ENCODE measurements at regions not wholly inside any gene's neighbourhood (a gene's known extent, or its start where the extent isn't known, plus 50 kb on each side); places are given as distances from the start of the nearest gene placed in this dataset.
"Not testable (repeated sequence)": the region's sequence is repeated elsewhere in the genome, so short reads cannot be mapped to it uniquely, and the experiment has no call there.

- H3K4me3 ChIP-seq (ENCODE audit: low read depth in 1 of 2, low read length in 2 of 2), result no peak overlapping the region
- no peaks in the 10 kb centered on the region for H3K27me3 ChIP-seq (ENCODE audit: control insufficient read depth in 1 of 2, insufficient read depth in 2 of 2, low read length in 2 of 2)
- no peaks in the 10 kb centered on the region for H3K36me3 ChIP-seq (ENCODE audit: control insufficient read depth in 2 of 2, insufficient read depth in 2 of 2, low read length in 1 of 2)
- no peaks in the 10 kb centered on the region for H3K4me1 ChIP-seq (ENCODE audit: control insufficient read depth in 2 of 2, insufficient read depth in 2 of 2, low read length in 1 of 2)
- 65 to 74% methylated on average over 9 of the region's 9 CpGs for WGBS, 2 donors
- H3K27ac ChIP-seq (ENCODE audit: low read depth in 2 of 2, low read length in 1 of 2), result no peak overlapping the region
- H3K9me3 ChIP-seq (ENCODE audit: control insufficient read depth in 2 of 2, insufficient read depth in 1 of 2, low read depth in 1 of 2, low read length in 1 of 2), result no peaks in the 10 kb centered on the region
Observed at GRCh38 chr5:40436535-40437237, 243.0 kb upstream of the PTGER4 start.

DNA sequence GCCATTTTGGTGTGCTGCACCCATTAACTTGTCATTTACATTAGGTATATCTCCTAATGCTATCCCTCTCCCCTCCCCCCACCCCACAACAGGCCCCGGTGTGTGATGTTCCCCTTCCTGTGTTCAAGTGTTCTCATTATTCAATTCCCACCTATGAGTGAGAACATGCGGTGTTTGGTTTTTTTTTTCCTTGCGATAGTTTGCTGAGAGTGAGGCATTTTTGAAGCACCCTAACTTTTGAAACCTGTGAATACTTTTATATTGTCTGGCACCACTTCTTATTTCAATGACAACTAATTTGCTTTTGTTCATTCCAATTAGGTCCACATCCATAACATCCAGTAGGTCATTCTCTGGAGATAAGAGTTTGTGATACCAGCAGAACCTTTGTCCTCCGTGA is 244.0 kb upstream of the PTGER4 start:
- 77 to 84% methylated on average over 4 of the region's 4 CpGs for WGBS, 2 donors
- H3K4me3 ChIP-seq (ENCODE audit: low read depth in 1 of 2, low read length in 2 of 2); H3K36me3 ChIP-seq (ENCODE audit: control insufficient read depth in 2 of 2, insufficient read depth in 2 of 2, low read length in 1 of 2); H3K9me3 ChIP-seq (ENCODE audit: control insufficient read depth in 2 of 2, insufficient read depth in 1 of 2, low read depth in 1 of 2, low read length in 1 of 2); H3K27me3 ChIP-seq (ENCODE audit: control insufficient read depth in 1 of 2, insufficient read depth in 2 of 2, low read length in 2 of 2); H3K27ac ChIP-seq (ENCODE audit: low read depth in 2 of 2, low read length in 1 of 2); H3K4me1 ChIP-seq (ENCODE audit: control insufficient read depth in 2 of 2, insufficient read depth in 2 of 2, low read length in 1 of 2): not testable (repeated sequence)

DNA sequence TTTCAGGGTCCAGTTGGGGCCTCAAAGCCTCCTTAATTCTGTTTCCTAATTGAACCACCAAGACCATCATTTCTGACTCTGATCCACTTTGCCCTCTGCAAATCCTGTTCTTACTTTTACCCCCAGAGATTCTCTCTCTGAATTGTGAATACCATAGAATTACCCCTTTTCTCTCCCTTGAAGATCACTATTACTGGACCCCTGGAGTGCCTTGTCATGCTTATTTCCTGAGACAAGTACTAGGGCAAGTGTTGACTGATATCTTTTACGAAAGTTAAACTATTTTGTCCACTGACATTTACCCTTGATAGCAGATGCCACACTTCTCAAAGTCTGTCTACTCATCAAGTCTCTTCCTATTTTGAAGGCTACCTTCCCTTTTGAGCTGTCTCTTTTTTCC is 246.9 kb upstream of the PTGER4 start:
- Histone ChIP-seq H3K27me3 (ENCODE audit: control insufficient read depth in 1 of 2, insufficient read depth in 2 of 2, low read length in 2 of 2) (no peaks in the 10 kb centered on the region), H3K4me3 (ENCODE audit: low read depth in 1 of 2, low read length in 2 of 2) (no peak overlapping the region), H3K4me1 (ENCODE audit: control insufficient read depth in 2 of 2, insufficient read depth in 2 of 2, low read length in 1 of 2) (no peaks in the 10 kb centered on the region), H3K9me3 (ENCODE audit: control insufficient read depth in 2 of 2, insufficient read depth in 1 of 2, low read depth in 1 of 2, low read length in 1 of 2) (no peaks in the 10 kb centered on the region), H3K27ac (ENCODE audit: low read depth in 2 of 2, low read length in 1 of 2) (no peak overlapping the region), H3K36me3 (ENCODE audit: control insufficient read depth in 2 of 2, insufficient read depth in 2 of 2, low read length in 1 of 2) (no peaks in the 10 kb centered on the region)
- WGBS, 2 donors, result 85 to 93% methylated on average over 1 of the region's 1 CpG

DNA sequence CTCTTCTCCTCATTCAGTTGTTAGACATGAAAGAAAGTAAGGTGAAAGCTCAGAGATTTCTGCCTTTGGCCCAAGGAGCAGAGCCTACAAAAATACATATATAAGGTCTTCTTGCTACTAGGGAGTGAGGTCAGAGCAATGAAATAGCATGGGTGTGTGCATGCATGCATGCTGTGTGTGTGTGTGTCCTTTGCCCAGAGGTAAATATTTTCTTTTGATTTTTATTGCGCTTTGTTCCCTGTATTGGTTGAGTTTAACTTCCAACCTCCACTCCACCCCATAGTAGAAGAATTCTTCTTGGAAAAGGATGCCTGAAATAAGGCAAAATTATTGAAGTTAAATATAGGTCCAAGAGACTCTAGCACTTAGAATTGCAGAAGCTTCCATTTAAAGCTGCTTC is 248.0 kb upstream of the PTGER4 start:
- Histone ChIP-seq H3K9me3 (ENCODE audit: control insufficient read depth in 2 of 2, insufficient read depth in 1 of 2, low read depth in 1 of 2, low read length in 1 of 2) (no peaks in the 10 kb centered on the region), H3K4me1 (ENCODE audit: control insufficient read depth in 2 of 2, insufficient read depth in 2 of 2, low read length in 1 of 2) (no peaks in the 10 kb centered on the region), H3K36me3 (ENCODE audit: control insufficient read depth in 2 of 2, insufficient read depth in 2 of 2, low read length in 1 of 2) (no peaks in the 10 kb centered on the region), H3K27ac (ENCODE audit: low read depth in 2 of 2, low read length in 1 of 2) (no peak overlapping the region), H3K4me3 (ENCODE audit: low read depth in 1 of 2, low read length in 2 of 2) (no peak overlapping the region), H3K27me3 (ENCODE audit: control insufficient read depth in 1 of 2, insufficient read depth in 2 of 2, low read length in 2 of 2) (no peaks in the 10 kb centered on the region)
- WGBS, 2 donors, result 68 to 81% methylated on average over 1 of the region's 1 CpG

DNA sequence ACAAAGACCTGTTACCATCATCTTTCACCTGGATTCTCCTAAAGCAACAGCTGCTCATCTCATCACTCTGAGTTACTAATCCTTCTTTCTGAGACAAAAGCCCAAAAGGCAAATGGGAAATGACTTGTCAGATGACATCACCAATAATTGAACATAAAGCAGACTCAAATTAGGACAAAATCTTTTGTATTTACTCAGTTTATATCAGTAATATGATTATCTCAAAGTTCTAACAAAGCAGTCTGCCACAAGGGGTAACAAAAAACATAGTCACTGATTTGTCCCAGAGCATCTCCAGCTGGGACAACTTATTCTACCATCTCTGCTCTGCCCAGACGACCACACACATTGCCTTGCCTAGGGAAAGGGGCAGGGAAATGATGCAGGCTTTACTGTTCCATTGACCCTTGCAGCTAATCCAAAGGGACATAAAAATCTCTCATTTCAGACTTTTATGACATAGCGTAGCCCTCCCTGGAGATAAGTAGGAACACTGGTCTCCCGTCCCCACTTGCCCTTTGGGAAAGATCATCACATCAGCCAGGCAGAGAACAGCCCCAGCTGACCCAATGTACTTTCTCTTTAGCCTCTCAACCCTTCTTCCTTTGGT is 249.5 kb upstream of the PTGER4 start:
- H3K27ac ChIP-seq (ENCODE audit: low read depth in 2 of 2, low read length in 1 of 2), result no peak overlapping the region
- 80 to 82% methylated on average over 3 of the region's 3 CpGs for WGBS, 2 donors
- H3K27me3 ChIP-seq (ENCODE audit: control insufficient read depth in 1 of 2, insufficient read depth in 2 of 2, low read length in 2 of 2), result no peaks in the 10 kb centered on the region
- H3K36me3 ChIP-seq (ENCODE audit: control insufficient read depth in 2 of 2, insufficient read depth in 2 of 2, low read length in 1 of 2), result no peaks in the 10 kb centered on the region
- H3K4me1 ChIP-seq (ENCODE audit: control insufficient read depth in 2 of 2, insufficient read depth in 2 of 2, low read length in 1 of 2), result no peaks in the 10 kb centered on the region
- H3K4me3 ChIP-seq (ENCODE audit: low read depth in 1 of 2, low read length in 2 of 2), result no peak overlapping the region
- H3K9me3 ChIP-seq (ENCODE audit: control insufficient read depth in 2 of 2, insufficient read depth in 1 of 2, low read depth in 1 of 2, low read length in 1 of 2), result no peaks in the 10 kb centered on the region

DNA sequence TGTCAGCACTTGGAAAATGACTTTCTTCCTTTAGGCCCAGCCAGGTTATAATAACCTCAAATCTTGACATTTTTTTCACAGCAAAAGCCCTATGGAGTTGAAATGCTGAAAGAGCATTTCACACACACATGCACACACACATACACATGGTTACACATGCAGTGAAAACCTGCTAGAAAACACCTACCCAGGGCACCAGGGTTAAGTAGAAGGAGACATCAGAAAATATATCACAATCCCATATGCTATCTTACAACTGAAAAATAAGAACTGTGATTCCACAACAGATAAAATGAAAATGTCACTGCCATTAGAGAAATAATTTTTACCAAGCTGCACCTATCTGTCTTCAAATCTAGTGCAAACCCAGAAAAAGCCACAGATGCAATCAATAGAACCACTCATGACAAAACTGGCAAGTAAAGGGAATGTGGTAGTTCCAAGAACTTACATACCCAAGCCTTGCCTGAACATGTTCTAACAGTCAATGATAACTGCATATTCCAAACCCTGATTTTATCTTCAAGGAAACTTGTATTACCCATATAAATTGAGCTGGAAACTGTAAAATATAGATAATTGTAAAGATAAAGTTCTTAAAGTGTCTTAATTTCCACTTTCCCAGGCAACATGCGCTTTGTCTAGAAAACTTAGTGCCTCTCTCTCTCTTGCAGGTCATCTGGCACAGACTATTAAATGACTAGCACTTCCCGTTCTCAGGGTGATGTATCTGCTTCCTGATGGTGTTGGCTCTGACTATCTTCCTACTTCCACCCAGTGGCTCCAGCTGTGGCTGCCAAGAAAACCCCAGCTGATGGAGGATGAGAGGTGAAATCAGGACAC is 250.2 kb upstream of the PTGER4 start:
- no peaks in the 10 kb centered on the region for H3K27me3 ChIP-seq (ENCODE audit: control insufficient read depth in 1 of 2, insufficient read depth in 2 of 2, low read length in 2 of 2)
- H3K9me3 ChIP-seq (ENCODE audit: control insufficient read depth in 2 of 2, insufficient read depth in 1 of 2, low read depth in 1 of 2, low read length in 1 of 2), result no peaks in the 10 kb centered on the region
- H3K4me1 ChIP-seq (ENCODE audit: control insufficient read depth in 2 of 2, insufficient read depth in 2 of 2, low read length in 1 of 2), result no peaks in the 10 kb centered on the region
- no peaks in the 10 kb centered on the region for H3K36me3 ChIP-seq (ENCODE audit: control insufficient read depth in 2 of 2, insufficient read depth in 2 of 2, low read length in 1 of 2)
- H3K4me3 ChIP-seq (ENCODE audit: low read depth in 1 of 2, low read length in 2 of 2), result no peak overlapping the region
- WGBS, 2 donors, result 42 to 46% methylated on average over 2 of the region's 2 CpGs
- H3K27ac ChIP-seq (ENCODE audit: low read depth in 2 of 2, low read length in 1 of 2), result no peak overlapping the region

GRCh38 chr5:40428815-40429214 is 250.9 kb upstream of the PTGER4 start:
- Histone ChIP-seq H3K27ac (ENCODE audit: low read depth in 2 of 2, low read length in 1 of 2) (no peak overlapping the region), H3K9me3 (ENCODE audit: control insufficient read depth in 2 of 2, insufficient read depth in 1 of 2, low read depth in 1 of 2, low read length in 1 of 2) (no peaks in the 10 kb centered on the region), H3K27me3 (ENCODE audit: control insufficient read depth in 1 of 2, insufficient read depth in 2 of 2, low read length in 2 of 2) (no peaks in the 10 kb centered on the region), H3K4me3 (ENCODE audit: low read depth in 1 of 2, low read length in 2 of 2) (no peak overlapping the region), H3K4me1 (ENCODE audit: control insufficient read depth in 2 of 2, insufficient read depth in 2 of 2, low read length in 1 of 2) (no peaks in the 10 kb centered on the region), H3K36me3 (ENCODE audit: control insufficient read depth in 2 of 2, insufficient read depth in 2 of 2, low read length in 1 of 2) (no peaks in the 10 kb centered on the region)
- WGBS, 2 donors, result 90 to 94% methylated on average over 4 of the region's 4 CpGs

GRCh38 chr5:40428126-40428525 is 251.6 kb upstream of the PTGER4 start:
- no peaks in the 10 kb centered on the region for H3K27me3 ChIP-seq (ENCODE audit: control insufficient read depth in 1 of 2, insufficient read depth in 2 of 2, low read length in 2 of 2)
- H3K9me3 ChIP-seq (ENCODE audit: control insufficient read depth in 2 of 2, insufficient read depth in 1 of 2, low read depth in 1 of 2, low read length in 1 of 2), result no peaks in the 10 kb centered on the region
- WGBS, 2 donors, result 56 to 62% methylated on average over 1 of the region's 1 CpG
- H3K27ac ChIP-seq (ENCODE audit: low read depth in 2 of 2, low read length in 1 of 2), result no peak overlapping the region
- no peaks in the 10 kb centered on the region for H3K4me1 ChIP-seq (ENCODE audit: control insufficient read depth in 2 of 2, insufficient read depth in 2 of 2, low read length in 1 of 2)
- H3K36me3 ChIP-seq (ENCODE audit: control insufficient read depth in 2 of 2, insufficient read depth in 2 of 2, low read length in 1 of 2), result no peaks in the 10 kb centered on the region
- no peak overlapping the region for H3K4me3 ChIP-seq (ENCODE audit: low read depth in 1 of 2, low read length in 2 of 2)

GRCh38 chr5:40417046-40417810 is 262.5 kb upstream of the PTGER4 start:
- H3K4me3 ChIP-seq (ENCODE audit: low read depth in 1 of 2, low read length in 2 of 2); H3K27ac ChIP-seq (ENCODE audit: low read depth in 2 of 2, low read length in 1 of 2); H3K9me3 ChIP-seq (ENCODE audit: control insufficient read depth in 2 of 2, insufficient read depth in 1 of 2, low read depth in 1 of 2, low read length in 1 of 2); H3K27me3 ChIP-seq (ENCODE audit: control insufficient read depth in 1 of 2, insufficient read depth in 2 of 2, low read length in 2 of 2); H3K4me1 ChIP-seq (ENCODE audit: control insufficient read depth in 2 of 2, insufficient read depth in 2 of 2, low read length in 1 of 2); H3K36me3 ChIP-seq (ENCODE audit: control insufficient read depth in 2 of 2, insufficient read depth in 2 of 2, low read length in 1 of 2): not testable (repeated sequence)
- WGBS, 2 donors, result 84 to 86% methylated on average over 8 of the region's 8 CpGs

All from esophagus (tissue), 2 donors.